ENCODE measurements at regions not wholly inside any gene's neighbourhood (a gene's known extent, or its start where the extent isn't known, plus 50 kb on each side); places are given as distances from the start of the nearest gene placed in this dataset.

DNA sequence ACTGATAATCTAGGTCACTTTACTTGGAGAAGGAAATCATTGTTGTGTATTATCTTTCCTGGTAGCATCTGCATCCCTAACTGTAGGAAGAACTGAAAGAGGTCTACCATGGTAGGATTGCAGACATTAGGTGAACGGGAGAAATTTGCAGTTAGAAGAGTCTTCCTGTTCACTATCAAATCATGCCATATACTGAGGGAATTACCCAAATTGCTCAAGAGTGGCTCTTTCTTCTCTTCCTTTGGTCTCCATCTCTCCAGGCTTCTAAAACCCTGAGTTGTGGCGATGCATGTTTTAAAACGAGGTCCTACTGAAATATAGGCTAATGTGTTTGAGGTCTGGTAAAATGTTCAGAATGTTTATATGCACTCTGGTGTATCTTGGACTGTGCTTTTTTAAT, 85.3 kb upstream of the HK2 start:
- H2AFZ ChIP-seq (ENCODE audit: insufficient read depth, low read depth, low read length, poor library complexity, severe bottlenecking), result no peak overlapping the region
- no peak overlapping the region for H3K4me3 Mint-ChIP-seq
- no peak overlapping the region for H3K4me2 ChIP-seq (replicated peaks; ENCODE audit: low read depth, low read length, poor library complexity, severe bottlenecking)
- H3K27ac Mint-ChIP-seq, result no peak overlapping the region
- no peaks in the 10 kb centered on the region for H3K9me3 ChIP-seq (ENCODE audit: control extremely low read depth in 1 of 3, control insufficient read depth in 2 of 3, insufficient read depth in 1 of 3, low read length in 2 of 3)
- no peak overlapping the region for H3K4me3 ChIP-seq (ENCODE audit: control extremely low read depth in 1 of 5, extremely low read depth in 1 of 5, insufficient read depth in 1 of 5, low read depth in 2 of 5, low read length in 4 of 5)
- ChIA-PET POLR2A (no interaction called here), CTCF (no interaction called here)
- H3K4me1 ChIP-seq (ENCODE audit: control insufficient read depth in 2 of 2, insufficient read depth in 2 of 2, low read length in 2 of 2), result no peaks in the 10 kb centered on the region
- H3K27me3 Mint-ChIP-seq, result peaks cover 17% of the 10 kb centered on the region
- intact Hi-C loops (cut with micrococcal nuclease), result no loop called here
- H4K20me1 ChIP-seq (ENCODE audit: control insufficient read depth, insufficient read depth, low read length, poor library complexity, severe bottlenecking), result no peaks in the 10 kb centered on the region
- H3K36me3 ChIP-seq (replicated peaks in 1 of 2; ENCODE audit: control extremely low read depth in 1 of 2, control insufficient read depth in 1 of 2, extremely low read depth in 1 of 2, insufficient read depth in 2 of 2, low read length in 1 of 2), result no peaks in the 10 kb centered on the region
- H3K79me2 ChIP-seq (ENCODE audit: control insufficient read depth, insufficient read depth, low read length), result no peaks in the 10 kb centered on the region
- WGBS (ENCODE audit: insufficient coverage), result 82% methylated on average over 3 of the region's 3 CpGs
- TF ChIP-seq, protein P1, sequence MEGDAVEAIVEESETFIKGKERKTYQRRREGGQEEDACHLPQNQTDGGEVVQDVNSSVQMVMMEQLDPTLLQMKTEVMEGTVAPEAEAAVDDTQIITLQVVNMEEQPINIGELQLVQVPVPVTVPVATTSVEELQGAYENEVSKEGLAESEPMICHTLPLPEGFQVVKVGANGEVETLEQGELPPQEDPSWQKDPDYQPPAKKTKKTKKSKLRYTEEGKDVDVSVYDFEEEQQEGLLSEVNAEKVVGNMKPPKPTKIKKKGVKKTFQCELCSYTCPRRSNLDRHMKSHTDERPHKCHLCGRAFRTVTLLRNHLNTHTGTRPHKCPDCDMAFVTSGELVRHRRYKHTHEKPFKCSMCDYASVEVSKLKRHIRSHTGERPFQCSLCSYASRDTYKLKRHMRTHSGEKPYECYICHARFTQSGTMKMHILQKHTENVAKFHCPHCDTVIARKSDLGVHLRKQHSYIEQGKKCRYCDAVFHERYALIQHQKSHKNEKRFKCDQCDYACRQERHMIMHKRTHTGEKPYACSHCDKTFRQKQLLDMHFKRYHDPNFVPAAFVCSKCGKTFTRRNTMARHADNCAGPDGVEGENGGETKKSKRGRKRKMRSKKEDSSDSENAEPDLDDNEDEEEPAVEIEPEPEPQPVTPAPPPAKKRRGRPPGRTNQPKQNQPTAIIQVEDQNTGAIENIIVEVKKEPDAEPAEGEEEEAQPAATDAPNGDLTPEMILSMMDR (IDR thresholded peaks at IDR 0.05), result no peak
- TF ChIP-seq EZH2 (IDR thresholded peaks at IDR 0.05; ENCODE audit: borderline replicate concordance, insufficient read depth, low read depth, low read length, poor library complexity, severe bottlenecking), result no peak
- no peak overlapping the region for H3K27ac ChIP-seq (ENCODE audit: low read length in 2 of 2)
- no peaks in the 10 kb centered on the region for H3K4me1 Mint-ChIP-seq
- H3K9ac ChIP-seq (ENCODE audit: low read length), result no peak overlapping the region
- ATAC-seq (ENCODE audit: low read depth) (no peak), DNase-seq (no peak)
- H3K27me3 ChIP-seq (replicated peaks in 1 of 4; ENCODE audit: control extremely low read depth in 1 of 4, control insufficient read depth in 3 of 4, insufficient read depth in 4 of 4, low read length in 3 of 4), result peaks cover 0 to 4% (median 2%) of the 10 kb centered on the region in 4 experiments
- no peaks in the 10 kb centered on the region for H3K9me3 Mint-ChIP-seq (ENCODE audit: insufficient read depth)

DNA sequence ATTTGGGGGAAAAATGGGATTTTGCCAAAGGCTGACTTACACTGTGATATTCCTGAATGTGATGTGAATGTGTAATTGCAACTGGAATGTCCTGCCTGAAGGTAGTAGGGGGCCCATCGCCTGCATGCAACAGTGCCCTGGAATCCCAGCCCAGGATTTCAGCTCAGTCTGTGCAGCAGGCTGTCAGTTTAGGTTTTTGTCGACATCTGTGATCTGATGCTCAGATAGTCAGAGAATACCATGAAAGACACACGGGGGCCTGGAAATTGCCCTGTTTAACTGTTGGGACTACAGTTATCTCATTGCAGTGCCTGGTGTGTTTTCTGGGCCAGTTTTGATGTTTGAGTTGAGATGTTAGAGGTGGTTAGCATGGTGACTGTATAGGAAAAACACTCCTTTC, 84.5 kb upstream of the HK2 start:
- DNase-seq (no peak), ATAC-seq (ENCODE audit: low read depth) (no peak)
- 87% methylated on average over 3 of the region's 3 CpGs for WGBS (ENCODE audit: insufficient coverage)
- Histone ChIP-seq H3K27ac (ENCODE audit: low read length in 2 of 2) (no peak overlapping the region), H3K4me3 (ENCODE audit: control extremely low read depth in 1 of 5, extremely low read depth in 1 of 5, insufficient read depth in 1 of 5, low read depth in 2 of 5, low read length in 4 of 5) (no peak overlapping the region), H3K27me3 (replicated peaks in 1 of 4; ENCODE audit: control extremely low read depth in 1 of 4, control insufficient read depth in 3 of 4, insufficient read depth in 4 of 4, low read length in 3 of 4) (peaks cover 0 to 4% (median 2%) of the 10 kb centered on the region in 4 experiments), H3K36me3 (replicated peaks in 1 of 2; ENCODE audit: control extremely low read depth in 1 of 2, control insufficient read depth in 1 of 2, extremely low read depth in 1 of 2, insufficient read depth in 2 of 2, low read length in 1 of 2) (no peaks in the 10 kb centered on the region), H3K9me3 (ENCODE audit: control extremely low read depth in 1 of 3, control insufficient read depth in 2 of 3, insufficient read depth in 1 of 3, low read length in 2 of 3) (peaks cover 0 to 1% (median 0%) of the 10 kb centered on the region in 3 donors), H3K79me2 (ENCODE audit: control insufficient read depth, insufficient read depth, low read length) (no peaks in the 10 kb centered on the region), H3K4me1 (ENCODE audit: control insufficient read depth in 2 of 2, insufficient read depth in 2 of 2, low read length in 2 of 2) (no peaks in the 10 kb centered on the region), H3K4me2 (replicated peaks; ENCODE audit: low read depth, low read length, poor library complexity, severe bottlenecking) (no peak overlapping the region), H3K9ac (ENCODE audit: low read length) (no peak overlapping the region), H4K20me1 (ENCODE audit: control insufficient read depth, insufficient read depth, low read length, poor library complexity, severe bottlenecking) (no peaks in the 10 kb centered on the region), H2AFZ (ENCODE audit: insufficient read depth, low read depth, low read length, poor library complexity, severe bottlenecking) (no peak overlapping the region)
- TF ChIP-seq, protein P1 (IDR thresholded peaks at IDR 0.05), result no peak
- no peak for TF ChIP-seq EZH2 (IDR thresholded peaks at IDR 0.05; ENCODE audit: borderline replicate concordance, insufficient read depth, low read depth, low read length, poor library complexity, severe bottlenecking)
- Mint-ChIP-seq H3K4me3 (no peak overlapping the region), H3K27me3 (peaks cover 17% of the 10 kb centered on the region), H3K27ac (no peak overlapping the region), H3K4me1 (no peaks in the 10 kb centered on the region), H3K9me3 (ENCODE audit: insufficient read depth) (no peaks in the 10 kb centered on the region)
- CTCF ChIA-PET, result no interaction called here
- POLR2A ChIA-PET, result no interaction called here
- intact Hi-C loops (cut with micrococcal nuclease), result no loop called here
